AG10803 (cell line): ENCODE measurements at regions not wholly inside any gene's neighbourhood (a gene's known extent, or its start where the extent isn't known, plus 50 kb on each side); places are given as distances from the start of the nearest gene placed in this dataset.
A peak's percentile ranks its signal among the peaks of the same experiment; 100 is the strongest.

Experiments
- DNase-seq: peaks from one replicate; pipeline ENCODE4 v3.0.0; 2010; ENCODE audit warnings: low read depth
- H3K4me3 ChIP-seq: 2 replicates; pipeline ENCODE4 v1.5.1; 2011; ENCODE audit warnings: mild to moderate bottlenecking, low read length, control low read depth
- CTCF ChIP-seq: conservative IDR thresholded peaks from 2 replicates; pipeline ENCODE4 v1.5.1; 2011; ENCODE audit warnings: mild to moderate bottlenecking, low read length, control low read depth, inconsistent platforms

- DNase-seq: no peak
- no peak overlapping the region for H3K4me3 ChIP-seq
- TF ChIP-seq CTCF: no peak
Measured at GRCh38 chr7:42381161-42381560, 144.2 kb upstream of the GLI3 start.

GRCh38 chr7:42380401-42380800, 143.4 kb upstream of the GLI3 start:
- peak; percentile 81 for DNase-seq
- no peak for TF ChIP-seq CTCF
- H3K4me3 ChIP-seq: no peak overlapping the region

- DNase-seq: no peak
- no peak overlapping the region for H3K4me3 ChIP-seq
- TF ChIP-seq CTCF: no peak
Measured at GRCh38 chr7:42378149-42378548, 141.1 kb upstream of the GLI3 start.

GRCh38 chr7:42373285-42373684, 136.3 kb upstream of the GLI3 start:
- TF ChIP-seq CTCF: no peak
- no peak overlapping the region for H3K4me3 ChIP-seq
- DNase-seq: no peak

GRCh38 chr7:42372479-42372878, 135.5 kb upstream of the GLI3 start:
- no peak overlapping the region for H3K4me3 ChIP-seq
- TF ChIP-seq CTCF: no peak
- no peak for DNase-seq

GRCh38 chr7:42359946-42360345, 122.9 kb upstream of the GLI3 start:
- H3K4me3 ChIP-seq: no peak overlapping the region
- no peak for TF ChIP-seq CTCF
- peak; percentile 74 for DNase-seq

GRCh38 chr7:42351316-42351935, 114.4 kb upstream of the GLI3 start:
- no peak for TF ChIP-seq CTCF
- peak; percentile 72 for DNase-seq
- H3K4me3 ChIP-seq: no peak overlapping the region
